ENCODE measurements at regions not wholly inside any gene's neighbourhood (a gene's known extent, or its start where the extent isn't known, plus 50 kb on each side); places are given as distances from the start of the nearest gene placed in this dataset.
"Not testable (repeated sequence)": the region's sequence is repeated elsewhere in the genome, so short reads cannot be mapped to it uniquely, and the experiment has no call there.

DNA sequence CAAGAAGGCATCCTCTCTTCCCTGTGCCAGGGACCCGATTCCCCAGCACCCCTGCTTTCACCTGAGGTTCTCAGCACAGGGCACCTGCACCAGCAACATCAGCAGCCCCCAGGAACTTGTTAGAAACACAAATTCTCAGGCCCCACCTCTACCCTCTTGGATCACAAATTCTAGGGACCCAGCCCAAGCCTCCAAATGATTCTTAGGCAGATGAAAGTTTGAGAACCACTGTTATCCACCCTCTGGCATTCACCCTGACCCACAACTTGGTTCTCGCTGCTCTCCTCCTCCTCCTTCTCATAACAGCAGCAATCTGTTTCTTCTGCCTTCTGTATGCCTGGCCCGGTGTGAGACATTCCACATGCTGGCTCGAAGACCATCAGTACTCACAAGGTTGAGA, 60.3 kb upstream of the HIVEP3 start:
- DNase-seq: no peak

DNA sequence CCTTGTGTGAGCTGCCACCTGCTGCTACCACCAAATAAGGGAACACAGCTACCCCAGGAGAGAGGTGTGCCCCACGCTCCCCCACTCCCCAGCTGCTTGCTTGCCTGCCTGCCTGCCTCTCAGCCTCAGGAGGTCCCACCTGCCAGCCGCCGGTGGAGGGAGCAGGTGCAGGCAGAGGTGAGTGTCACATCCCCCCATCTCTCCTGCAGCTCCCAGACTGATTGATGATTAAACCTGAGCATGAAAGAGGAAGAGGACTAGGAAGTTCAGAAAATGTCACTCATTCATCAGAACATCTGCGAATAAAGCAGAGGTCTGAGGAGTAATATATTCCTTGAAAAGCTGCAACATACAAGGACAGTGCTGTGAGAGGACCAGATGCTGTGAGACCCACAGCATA, 58.6 kb upstream of the HIVEP3 start:
- DNase-seq: no peak

DNA sequence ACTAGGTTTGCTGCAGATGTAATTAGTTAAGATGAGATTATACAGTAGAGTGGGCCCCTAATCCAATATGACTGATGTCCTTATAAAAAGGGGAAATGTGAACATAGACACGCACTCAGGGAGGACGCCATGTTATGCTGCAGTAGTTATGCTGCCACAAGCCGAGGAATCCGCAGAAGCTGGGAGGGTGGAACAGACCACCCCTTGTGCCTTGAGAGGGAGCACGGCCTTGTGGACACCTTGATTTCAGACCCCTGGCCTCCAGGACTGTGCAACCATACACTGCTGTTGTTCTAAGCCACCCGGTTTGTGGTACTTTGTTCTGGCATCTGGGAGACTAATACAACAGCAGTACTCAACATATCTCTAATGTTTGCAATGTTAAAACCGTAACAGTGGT, 57.9 kb upstream of the HIVEP3 start:
- DNase-seq: no peak

DNA sequence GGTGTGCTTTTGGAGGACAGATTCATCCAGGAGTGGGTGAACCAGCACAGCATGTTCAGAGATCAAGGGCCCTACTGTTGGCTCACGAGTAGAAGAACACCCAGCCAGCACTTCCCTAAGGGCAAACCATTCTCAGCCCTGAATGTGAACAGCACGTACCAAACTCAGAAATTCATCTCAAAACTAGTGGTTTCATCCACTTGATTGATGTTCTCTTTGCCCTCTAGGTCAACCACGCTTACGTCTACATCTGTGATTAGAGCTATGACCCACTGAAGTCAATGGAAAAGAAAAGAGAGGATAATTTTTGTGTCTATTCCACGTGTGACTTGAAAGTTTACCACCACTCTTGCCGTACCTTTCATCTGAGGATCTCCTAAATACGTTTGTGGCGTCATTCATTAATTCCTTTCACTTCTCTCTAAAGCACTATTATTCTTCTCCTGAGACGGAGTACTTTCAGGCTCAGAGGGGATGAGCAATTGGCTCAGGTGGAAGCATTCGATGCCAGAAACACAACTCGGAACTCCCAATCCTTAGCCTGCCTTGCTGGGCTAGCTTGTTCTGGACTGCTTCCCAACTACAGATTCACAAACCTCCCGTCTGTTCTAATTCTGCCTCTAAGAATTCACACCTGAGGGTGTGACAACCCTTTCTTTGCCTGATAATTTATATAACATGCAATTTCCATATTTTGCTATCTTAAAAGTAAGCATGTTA, 57.3 kb upstream of the HIVEP3 start:
- no peak for DNase-seq

DNA sequence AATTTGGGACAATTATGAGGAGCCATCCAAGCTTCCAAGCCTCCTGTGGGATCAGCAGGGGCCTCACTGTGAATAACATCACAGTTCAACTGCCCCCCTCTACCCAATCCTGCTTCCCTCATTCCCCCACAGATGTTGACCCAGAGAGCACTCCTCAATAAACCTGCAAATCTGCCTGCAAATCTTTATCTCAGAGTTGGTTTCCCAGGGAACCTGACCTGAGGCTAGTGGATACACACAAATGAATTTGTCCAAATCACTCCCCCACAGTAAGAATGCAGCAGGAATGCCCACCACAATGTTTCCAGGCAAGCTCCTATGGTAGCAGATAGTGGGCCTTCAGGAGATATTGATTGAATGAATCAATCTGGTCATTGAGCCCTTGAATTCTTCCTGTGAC, 56.4 kb upstream of the HIVEP3 start:
- no peak for DNase-seq

DNA sequence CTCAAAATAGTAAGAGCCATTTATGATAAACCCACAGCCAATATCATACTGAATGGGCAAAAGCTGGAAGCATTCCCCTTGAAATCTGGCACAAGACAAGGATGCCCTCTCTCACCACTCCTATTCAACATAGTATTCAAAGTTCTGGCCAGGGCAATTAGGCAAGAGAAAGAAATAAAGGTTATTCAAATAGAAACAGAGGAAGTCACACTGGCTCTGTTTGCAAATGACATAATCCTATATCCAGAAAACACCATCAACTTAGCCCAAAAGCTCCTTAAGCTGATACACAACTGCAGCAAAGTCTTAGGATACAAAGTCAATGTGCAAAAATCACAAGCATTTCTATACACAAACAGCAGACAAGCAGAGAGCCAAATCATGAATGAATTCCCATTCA, 49.8 kb upstream of the HIVEP3 start:
- DNase-seq: not testable (repeated sequence)

Data from amniotic stem cell (primary cell).